AG08395 (cell line): ENCODE measurements at regions not wholly inside any gene's neighbourhood (a gene's known extent, or its start where the extent isn't known, plus 50 kb on each side); places are given as distances from the start of the nearest gene placed in this dataset.
"Not testable (repeated sequence)": the region's sequence is repeated elsewhere in the genome, so short reads cannot be mapped to it uniquely, and the experiment has no call there.

ENCODE experiments used
- DNase-seq: peaks from one replicate; pipeline ENCODE4 v3.0.0; 2012; ENCODE audit warnings: mixed read lengths, low spot score

- DNase-seq = no peak
These were observed 70.5 kb upstream of the DHX40 start for GRCh38 chr17:59494757-59495368.

GRCh38 chr17:59496178-59496577, 69.2 kb upstream of the DHX40 start:
- no peak for DNase-seq

GRCh38 chr17:59498530-59499307, 66.7 kb upstream of the DHX40 start:
- DNase-seq = no peak

- DNase-seq = not testable (repeated sequence)
These were observed 65.2 kb upstream of the DHX40 start for GRCh38 chr17:59500086-59500655.

GRCh38 chr17:59501690-59502089, 63.7 kb upstream of the DHX40 start:
- DNase-seq = no peak

- no peak for DNase-seq
These were observed 62.6 kb upstream of the DHX40 start for GRCh38 chr17:59502800-59503199.

GRCh38 chr17:59503500-59503899, 61.9 kb upstream of the DHX40 start:
- no peak for DNase-seq

GRCh38 chr17:59504821-59505220, 60.6 kb upstream of the DHX40 start:
- DNase-seq = no peak

GRCh38 chr17:59505610-59506276, 59.7 kb upstream of the DHX40 start:
- DNase-seq = no peak

- DNase-seq = peak; percentile 74
These were observed 58.3 kb upstream of the DHX40 start for GRCh38 chr17:59506894-59507726.

- DNase-seq = no peak
These were observed 56.3 kb upstream of the DHX40 start for GRCh38 chr17:59508999-59509625.

- DNase-seq = no peak
These were observed 54.8 kb upstream of the DHX40 start for GRCh38 chr17:59510611-59511010.

GRCh38 chr17:59511726-59512125, 53.7 kb upstream of the DHX40 start:
- no peak for DNase-seq

- no peak for DNase-seq
These were observed 52.5 kb upstream of the DHX40 start for GRCh38 chr17:59512844-59513385.

- DNase-seq = peak; percentile 22
These were observed 51.2 kb upstream of the DHX40 start for GRCh38 chr17:59513934-59514841.
